PFSK-1 (cell line): ENCODE measurements at regions not wholly inside any gene's neighbourhood (a gene's known extent, or its start where the extent isn't known, plus 50 kb on each side); places are given as distances from the start of the nearest gene placed in this dataset.

Experiments
- FOXP2 ChIP-seq: optimal IDR thresholded peaks from 2 replicates; pipeline ENCODE3; 2011; ENCODE audit warnings: borderline replicate concordance, control low read depth, inconsistent platforms; ENCODE audit not compliant: insufficient read depth; ENCODE audit errors: extremely low read length, extremely low read depth
- POLR2AphosphoS5 ChIP-seq: IDR thresholded peaks from 2 replicates; pipeline ENCODE4 v1.6.1; 2012; ENCODE audit warnings: low read depth, mild to moderate bottlenecking, control low read depth, low read length, moderate library complexity
- SIN3A ChIP-seq: IDR thresholded peaks from 2 replicates; pipeline ENCODE4 v1.6.1; 2012; ENCODE audit warnings: mild to moderate bottlenecking, low read length, moderate library complexity, borderline replicate concordance; ENCODE audit not compliant: insufficient read depth
- TAF1 ChIP-seq: IDR thresholded peaks from 2 replicates; pipeline ENCODE4 v1.6.1; 2012; ENCODE audit warnings: low read length, control low read depth, borderline replicate concordance; ENCODE audit not compliant: insufficient read depth
- TF ChIP-seq, protein P1 (sequence below), 2 experiments: IDR thresholded peaks; 2 replicates each; pipeline versions ENCODE4 v1.6.1 to v1.8.0; 2011 to 2012; ENCODE audit warnings: low read depth in 2 of 2, low read length in 2 of 2, control low read depth in 1 of 2, inconsistent platforms in 1 of 2, mild to moderate bottlenecking in 1 of 2, moderate library complexity in 1 of 2; ENCODE audit not compliant: insufficient read depth in 1 of 2

DNA sequence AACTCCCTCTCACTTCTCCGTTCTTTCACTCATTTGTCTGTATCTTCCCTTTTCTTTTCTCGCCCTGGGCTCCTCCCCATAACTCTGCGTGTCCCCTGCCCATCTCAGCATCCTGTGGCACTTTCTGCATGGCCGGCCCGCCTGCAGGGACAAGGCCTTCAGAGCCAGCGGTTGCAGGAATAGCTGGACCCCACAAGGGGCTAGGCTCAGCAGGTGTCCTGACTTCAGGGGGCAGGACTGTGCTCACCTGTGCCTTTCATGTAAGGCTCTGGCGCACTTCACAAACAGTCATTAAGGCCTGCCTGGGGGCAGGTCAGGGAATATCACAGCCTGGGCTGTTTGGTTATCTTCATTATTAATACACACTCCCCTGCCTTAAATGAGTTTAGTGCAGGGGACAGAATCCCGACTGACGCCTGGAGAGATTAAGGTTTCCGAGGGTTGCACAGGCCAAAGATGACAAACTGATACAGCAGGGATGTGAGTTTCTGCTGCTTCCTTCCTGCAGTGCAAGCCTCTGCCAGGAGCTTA, 768.8 kb upstream of the TBX3 start:
- TF ChIP-seq FOXP2 = no peak

GRCh38 chr12:115451780-115452736, 768.1 kb upstream of the TBX3 start:
- TF ChIP-seq SIN3A (no peak), FOXP2 (no peak), TAF1 (no peak), POLR2AphosphoS5 (no peak)
- TF ChIP-seq, protein P1, sequence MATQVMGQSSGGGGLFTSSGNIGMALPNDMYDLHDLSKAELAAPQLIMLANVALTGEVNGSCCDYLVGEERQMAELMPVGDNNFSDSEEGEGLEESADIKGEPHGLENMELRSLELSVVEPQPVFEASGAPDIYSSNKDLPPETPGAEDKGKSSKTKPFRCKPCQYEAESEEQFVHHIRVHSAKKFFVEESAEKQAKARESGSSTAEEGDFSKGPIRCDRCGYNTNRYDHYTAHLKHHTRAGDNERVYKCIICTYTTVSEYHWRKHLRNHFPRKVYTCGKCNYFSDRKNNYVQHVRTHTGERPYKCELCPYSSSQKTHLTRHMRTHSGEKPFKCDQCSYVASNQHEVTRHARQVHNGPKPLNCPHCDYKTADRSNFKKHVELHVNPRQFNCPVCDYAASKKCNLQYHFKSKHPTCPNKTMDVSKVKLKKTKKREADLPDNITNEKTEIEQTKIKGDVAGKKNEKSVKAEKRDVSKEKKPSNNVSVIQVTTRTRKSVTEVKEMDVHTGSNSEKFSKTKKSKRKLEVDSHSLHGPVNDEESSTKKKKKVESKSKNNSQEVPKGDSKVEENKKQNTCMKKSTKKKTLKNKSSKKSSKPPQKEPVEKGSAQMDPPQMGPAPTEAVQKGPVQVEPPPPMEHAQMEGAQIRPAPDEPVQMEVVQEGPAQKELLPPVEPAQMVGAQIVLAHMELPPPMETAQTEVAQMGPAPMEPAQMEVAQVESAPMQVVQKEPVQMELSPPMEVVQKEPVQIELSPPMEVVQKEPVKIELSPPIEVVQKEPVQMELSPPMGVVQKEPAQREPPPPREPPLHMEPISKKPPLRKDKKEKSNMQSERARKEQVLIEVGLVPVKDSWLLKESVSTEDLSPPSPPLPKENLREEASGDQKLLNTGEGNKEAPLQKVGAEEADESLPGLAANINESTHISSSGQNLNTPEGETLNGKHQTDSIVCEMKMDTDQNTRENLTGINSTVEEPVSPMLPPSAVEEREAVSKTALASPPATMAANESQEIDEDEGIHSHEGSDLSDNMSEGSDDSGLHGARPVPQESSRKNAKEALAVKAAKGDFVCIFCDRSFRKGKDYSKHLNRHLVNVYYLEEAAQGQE (IDR thresholded peaks at IDR 0.05; ENCODE audit: insufficient read depth in 1 of 2, low read depth in 2 of 2, low read length in 2 of 2) = no peak

GRCh38 chr12:115451151-115451779, 767.3 kb upstream of the TBX3 start:
- TF ChIP-seq SIN3A (no peak), TAF1 (no peak), FOXP2 (no peak), POLR2AphosphoS5 (no peak)
- TF ChIP-seq, protein P1 (IDR thresholded peaks at IDR 0.05; ENCODE audit: insufficient read depth in 1 of 2, low read depth in 2 of 2, low read length in 2 of 2) = no peak

DNA sequence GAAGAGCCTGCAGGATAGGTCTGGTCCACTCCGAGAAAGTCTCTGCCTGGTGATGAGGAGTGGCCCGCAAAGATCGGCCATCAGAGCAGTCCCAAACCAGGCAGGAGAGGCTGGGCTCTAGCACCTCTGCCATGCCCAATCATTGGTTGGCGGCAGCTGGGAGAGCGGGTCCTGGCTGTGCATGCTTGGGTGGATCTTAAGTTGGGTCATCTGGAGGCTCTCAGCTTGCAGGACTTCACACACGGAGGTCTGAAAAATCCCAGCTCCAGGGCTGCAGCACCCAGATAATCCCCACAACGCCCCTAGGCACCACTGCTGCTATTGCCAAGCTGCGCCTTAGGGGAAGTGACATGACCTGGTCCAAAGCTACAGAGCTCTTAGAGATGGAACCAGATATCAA, 766.7 kb upstream of the TBX3 start:
- no peak for TF ChIP-seq FOXP2
- no peak for TF ChIP-seq POLR2AphosphoS5
- TF ChIP-seq, protein P1 (IDR thresholded peaks at IDR 0.05; ENCODE audit: insufficient read depth in 1 of 2, low read depth in 2 of 2, low read length in 2 of 2) = no peak
- TF ChIP-seq TAF1 = no peak
- no peak for TF ChIP-seq SIN3A

- TF ChIP-seq, protein P1 (IDR thresholded peaks at IDR 0.05; ENCODE audit: insufficient read depth in 1 of 2, low read depth in 2 of 2, low read length in 2 of 2) = no peak
- TF ChIP-seq TAF1 (no peak), SIN3A (no peak), FOXP2 (no peak), POLR2AphosphoS5 (no peak)
Measured at GRCh38 chr12:115450017-115450416, 766.0 kb upstream of the TBX3 start.
